Esophagus squamous epithelium (tissue), 5 donors: ENCODE measurements at regions not wholly inside any gene's neighbourhood (a gene's known extent, or its start where the extent isn't known, plus 50 kb on each side); places are given as distances from the start of the nearest gene placed in this dataset.

Experiments
- DNase-seq: peaks from one replicate; lab custom pipeline; 2025; lab: John Stamatoyannopoulos, UW
- H3K27ac ChIP-seq, 4 donors: fragments of 200-600 bp; sonication (generic); one replicate each; pipeline ENCODE4 v1.5.1; 2016 to 2019; ENCODE audit warnings: mild to moderate bottlenecking in 1 of 4
- H3K27me3 ChIP-seq, 4 donors: fragments of 200-600 bp; sonication (generic); 1 replicate in 3 of 4; 2 replicates in 1 of 4; pipeline versions ENCODE4 v1.5.1 to v1.6.0; 2017 to 2021; ENCODE audit warnings: antibody characterized with exemption in 1 of 4
- H3K36me3 ChIP-seq, 3 donors: fragments of 200-600 bp; sonication (generic); one replicate each; pipeline ENCODE4 v1.5.1; 2016 to 2019
- H3K4me1 ChIP-seq, 3 donors: fragments of 200-600 bp; sonication (generic); one replicate each; pipeline ENCODE4 v1.5.1; 2017 to 2019
- H3K4me3 ChIP-seq, 4 donors: fragments of 200-600 bp; sonication (generic); 1 replicate in 3 of 4; 2 replicates in 1 of 4; pipeline ENCODE4 v1.5.1; 2016 to 2019; ENCODE audit warnings: mild to moderate bottlenecking in 2 of 4, moderate library complexity in 1 of 4
- H3K9me3 ChIP-seq, 3 donors: fragments of 200-600 bp; sonication (generic); one replicate each; pipeline ENCODE4 v1.5.1; 2016 to 2019
- CTCF ChIP-seq, 6 experiments: fragments of 450-650 bp in 4 of 6; fragments of 200-600 bp in 2 of 6; sonication (generic) in 2 of 6; IDR thresholded peaks; one replicate each; pipeline ENCODE4 v1.5.1; 2016 to 2019; ENCODE audit warnings: antibody characterized with exemption in 6 of 6, mild to moderate bottlenecking in 4 of 6, moderate library complexity in 4 of 6
- POLR2A ChIP-seq, 4 donors: fragments of 450-650 bp; IDR thresholded peaks; one replicate each; pipeline ENCODE4 v1.6.1; 2017; ENCODE audit warnings: antibody characterized with exemption in 4 of 4, mild to moderate bottlenecking in 4 of 4, moderate library complexity in 3 of 4
- WGBS, 2 donors: methylation state at CpG; one replicate each; pipeline ENCODE4 v1.1.5; 2018; 5-methylcytosine and 5-hydroxymethylcytosine counted together
- intact Hi-C: fragments of 100-400 bp; cut with DNase I; formaldehyde crosslinking; loops from one replicate; pipeline ENCODE4 v1.15.0; 2022
- donor health status: DM: yes; HTN: yes; CAD: no.

- intact Hi-C loops, result no loop called here
- 78 to 87% methylated on average over 5 of the region's 5 CpGs for WGBS, 2 donors
- Histone ChIP-seq H3K4me3 (no peak overlapping the region), H3K36me3 (no peaks in the 10 kb centered on the region), H3K27me3 (peaks cover 0 to 43% (median 0%) of the 10 kb centered on the region in 4 donors), H3K9me3 (no peaks in the 10 kb centered on the region), H3K27ac (no peak overlapping the region), H3K4me1 (no peaks in the 10 kb centered on the region)
- DNase-seq, result no peak
- TF ChIP-seq POLR2A (IDR thresholded peaks at IDR 0.05) (no peak), CTCF (IDR thresholded peaks at IDR 0.05) (no peak)
These were observed 221.9 kb downstream of the C16orf95 start for GRCh38 chr16:87095271-87095670.

- DNase-seq, result no peak
- Histone ChIP-seq H3K4me1 (no peaks in the 10 kb centered on the region), H3K9me3 (no peaks in the 10 kb centered on the region), H3K36me3 (no peaks in the 10 kb centered on the region), H3K4me3 (no peak overlapping the region), H3K27ac (no peak overlapping the region), H3K27me3 (peaks cover 0 to 50% (median 0%) of the 10 kb centered on the region in 4 donors)
- TF ChIP-seq CTCF (IDR thresholded peaks at IDR 0.05), result no peak
- no peak for TF ChIP-seq POLR2A (IDR thresholded peaks at IDR 0.05)
- intact Hi-C loops, result no loop called here
- WGBS, 2 donors, result 68 to 81% methylated on average over 6 to 11 of the region's 11 CpGs
These were observed 220.4 kb downstream of the C16orf95 start for GRCh38 chr16:87096746-87097333.

GRCh38 chr16:87098361-87098760 lies 218.8 kb downstream of the C16orf95 start:
- H3K36me3 ChIP-seq, result no peaks in the 10 kb centered on the region
- TF ChIP-seq POLR2A (IDR thresholded peaks at IDR 0.05), result no peak
- TF ChIP-seq CTCF (IDR thresholded peaks at IDR 0.05), result no peak
- peaks cover 0 to 50% (median 0%) of the 10 kb centered on the region in 4 donors for H3K27me3 ChIP-seq
- H3K27ac ChIP-seq, result no peak overlapping the region
- no peaks in the 10 kb centered on the region for H3K4me1 ChIP-seq
- H3K9me3 ChIP-seq, result no peaks in the 10 kb centered on the region
- intact Hi-C loops, result no loop called here
- no peak for DNase-seq
- H3K4me3 ChIP-seq, result no peak overlapping the region
- 75 to 87% methylated on average over 5 of the region's 5 CpGs for WGBS, 2 donors

- H3K9me3 ChIP-seq, result no peaks in the 10 kb centered on the region
- intact Hi-C loops, result no loop called here
- H3K36me3 ChIP-seq, result no peaks in the 10 kb centered on the region
- no peak overlapping the region for H3K27ac ChIP-seq
- H3K4me3 ChIP-seq, result no peak overlapping the region
- 77 to 85% methylated on average over 6 to 9 of the region's 9 CpGs for WGBS, 2 donors
- H3K27me3 ChIP-seq, result peaks cover 0 to 50% (median 0%) of the 10 kb centered on the region in 4 donors
- no peaks in the 10 kb centered on the region for H3K4me1 ChIP-seq
- no peak for DNase-seq
- no peak for TF ChIP-seq CTCF (IDR thresholded peaks at IDR 0.05)
- TF ChIP-seq POLR2A (IDR thresholded peaks at IDR 0.05), result no peak
These were observed 218.0 kb downstream of the C16orf95 start for GRCh38 chr16:87098976-87099720.

GRCh38 chr16:87100306-87101058 lies 216.7 kb downstream of the C16orf95 start:
- Histone ChIP-seq H3K4me1 (no peaks in the 10 kb centered on the region), H3K36me3 (no peaks in the 10 kb centered on the region), H3K27me3 (peaks cover 0 to 50% (median 0%) of the 10 kb centered on the region in 4 donors), H3K9me3 (no peaks in the 10 kb centered on the region), H3K27ac (no peak overlapping the region), H3K4me3 (no peak overlapping the region)
- no peak for DNase-seq
- TF ChIP-seq POLR2A (IDR thresholded peaks at IDR 0.05) (no peak), CTCF (IDR thresholded peaks at IDR 0.05) (no peak)
- WGBS, 2 donors, result 66 to 70% methylated on average over 9 to 10 of the region's 11 CpGs
- intact Hi-C loops, result no loop called here
